H1 (cell line): ENCODE measurements at regions not wholly inside any gene's neighbourhood (a gene's known extent, or its start where the extent isn't known, plus 50 kb on each side); places are given as distances from the start of the nearest gene placed in this dataset.

Experiments used
- CTCF ChIA-PET: fragments of 300-600 bp; sonication (Branson Sonifier 250); formaldehyde crosslinking; loops from one replicate; lab custom pipeline; 2021; ENCODE audit not compliant: partially characterized antibody; lab: Charles Lee
- POLR2A ChIA-PET: fragments of 300-600 bp; sonication (Branson Sonifier 250); formaldehyde crosslinking; loops from one replicate; lab custom pipeline; 2021; ENCODE audit warnings: inconsistent platforms; ENCODE audit not compliant: partially characterized antibody; lab: Charles Lee
- DNase-seq, 2 experiments: peaks; one replicate each; pipeline versions ENCODE4 v3.0.0 to v3.0.0-alpha.2; 2010 to 2022; ENCODE audit warnings: low spot score in 2 of 2, low read depth in 1 of 2, mixed read lengths in 1 of 2
- FAIRE-seq: peaks from 2 replicates; lab custom pipeline; 2011; peaks lifted over from hg19 to GRCh38; lab: Jason Lieb, UNC
- H2AFZ ChIP-seq: 2 replicates; pipeline ENCODE4 v1.8.1; 2012; ENCODE audit warnings: low read length, inconsistent platforms
- H2AK5ac ChIP-seq: 2 replicates; pipeline ENCODE4 v1.6.1; 2013; ENCODE audit warnings: low read depth, low read length
- H2BK120ac ChIP-seq: replicated peaks from 2 replicates; pipeline ENCODE3; 2013; ENCODE audit warnings: low read depth, low read length, inconsistent platforms
- H2BK12ac ChIP-seq: 2 replicates; pipeline ENCODE4 v1.6.1; 2013; ENCODE audit warnings: low read depth, low read length
- H2BK15ac ChIP-seq: 2 replicates; pipeline ENCODE4 v1.6.1; 2013; ENCODE audit warnings: low read length
- H2BK20ac ChIP-seq: 2 replicates; pipeline ENCODE4 v1.6.1; 2013; ENCODE audit warnings: low read length
- H2BK5ac ChIP-seq: 2 replicates; pipeline ENCODE4 v1.6.1; 2013; ENCODE audit warnings: low read depth, low read length
- H3K14ac ChIP-seq: 2 replicates; pipeline ENCODE4 v1.6.1; 2013; ENCODE audit warnings: inconsistent platforms; ENCODE audit not compliant: insufficient read length
- H3K18ac ChIP-seq: 2 replicates; pipeline ENCODE4 v1.6.1; 2013; ENCODE audit warnings: low read length; ENCODE audit errors: extremely low read depth
- H3K23ac ChIP-seq: 2 replicates; pipeline ENCODE4 v1.6.1; 2013; ENCODE audit warnings: inconsistent platforms; ENCODE audit not compliant: insufficient read length
- H3K23me2 ChIP-seq: 2 replicates; pipeline ENCODE4 v1.6.1; 2013; ENCODE audit warnings: low read depth, low read length
- H3K27ac ChIP-seq: 2 replicates; pipeline ENCODE4 v1.6.1; 2011; ENCODE audit warnings: low read depth, low read length, inconsistent platforms
- H3K27me3 ChIP-seq, 4 experiments: replicated peaks in 1 of 4; 1 replicate in 1 of 4; 2 replicates in 3 of 4; pipeline versions ENCODE4 v1.6.1 to v1.8.1; 2011 to 2013; ENCODE audit warnings: low read length in 3 of 4, mild to moderate bottlenecking in 3 of 4, inconsistent platforms in 2 of 4, mixed read lengths in 2 of 4, moderate library complexity in 1 of 4; ENCODE audit not compliant: control insufficient read depth in 3 of 4, insufficient read depth in 3 of 4; ENCODE audit errors: extremely low read depth in 1 of 4
- H3K36me3 ChIP-seq, 4 experiments: 2 replicates each; pipeline versions ENCODE4 v1.6.1 to v1.8.1; 2011 to 2013; ENCODE audit warnings: mild to moderate bottlenecking in 4 of 4, low read length in 3 of 4, moderate library complexity in 2 of 4, control low read depth in 1 of 4, inconsistent platforms in 1 of 4; ENCODE audit not compliant: insufficient read depth in 4 of 4, control insufficient read depth in 2 of 4
- H3K4ac ChIP-seq: replicated peaks from 2 replicates; pipeline ENCODE3; 2013; ENCODE audit warnings: low read length, low read depth, mixed read lengths, inconsistent platforms; ENCODE audit not compliant: insufficient read length
- H3K4me1 ChIP-seq, 4 experiments: replicated peaks in 1 of 4; 1 replicate in 1 of 4; 2 replicates in 3 of 4; pipeline versions ENCODE4 v1.6.1 to v1.8.1; 2011 to 2013; ENCODE audit warnings: low read length in 3 of 4, inconsistent platforms in 2 of 4, mixed read lengths in 1 of 4; ENCODE audit not compliant: insufficient read depth in 4 of 4, control insufficient read depth in 3 of 4
- H3K4me2 ChIP-seq, 2 experiments: 2 replicates each; pipeline versions ENCODE4 v1.6.1 to v1.8.1; 2011 to 2013; ENCODE audit warnings: low read depth in 2 of 2, low read length in 2 of 2, control low read depth in 1 of 2, inconsistent platforms in 1 of 2, mild to moderate bottlenecking in 1 of 2; ENCODE audit not compliant: insufficient read depth in 1 of 2
- H3K4me3 ChIP-seq, 4 experiments: fragments of 200-600, 300-600 bp in 1 of 4; sonication (generic), shearing (Covaris generic), sonication (Bioruptor Twin) in 1 of 4; 2 replicates each; pipeline versions ENCODE4 v1.5.1 to v1.8.1; 2011 to 2016; ENCODE audit warnings: low read length in 4 of 4, low read depth in 3 of 4, control low read depth in 2 of 4, inconsistent platforms in 2 of 4, mild to moderate bottlenecking in 2 of 4, mixed read lengths in 1 of 4, moderate library complexity in 1 of 4; ENCODE audit not compliant: insufficient read depth in 2 of 4; ENCODE audit errors: extremely low read depth in 1 of 4
- H3K56ac ChIP-seq: replicated peaks from 2 replicates; pipeline ENCODE3; 2013; ENCODE audit warnings: low read depth, mild to moderate bottlenecking, mixed read lengths, low read length, inconsistent platforms; ENCODE audit not compliant: insufficient read length
- H3K79me1 ChIP-seq: 2 replicates; pipeline ENCODE4 v1.6.1; 2013; ENCODE audit warnings: low read depth, low read length, control low read depth
- H3K79me2 ChIP-seq, 2 experiments: 2 replicates each; pipeline versions ENCODE4 v1.6.1 to v1.8.1; 2012 to 2013; ENCODE audit warnings: low read length in 2 of 2, mild to moderate bottlenecking in 2 of 2, inconsistent platforms in 1 of 2; ENCODE audit not compliant: insufficient read depth in 2 of 2, control insufficient read depth in 1 of 2
- H3K9ac ChIP-seq, 4 experiments: replicated peaks in 1 of 4; 1 replicate in 1 of 4; 2 replicates in 3 of 4; pipeline versions ENCODE4 v1.6.1 to v1.8.1; 2011 to 2013; ENCODE audit warnings: low read depth in 3 of 4, low read length in 3 of 4, control low read depth in 2 of 4, mild to moderate bottlenecking in 2 of 4, moderate library complexity in 2 of 4, inconsistent platforms in 1 of 4; ENCODE audit errors: extremely low read depth in 1 of 4
- H3K9me3 ChIP-seq, 2 experiments: 2 replicates each; pipeline versions ENCODE4 v1.6.1 to v1.8.1; 2012 to 2013; ENCODE audit warnings: mild to moderate bottlenecking in 2 of 2, moderate library complexity in 2 of 2, control low read depth in 1 of 2, inconsistent platforms in 1 of 2, low read depth in 1 of 2, low read length in 1 of 2, mixed read lengths in 1 of 2; ENCODE audit not compliant: insufficient read depth in 2 of 2
- H4K20me1 ChIP-seq, 2 experiments: replicated peaks in 1 of 2; 2 replicates each; pipeline versions ENCODE3 to v1.8.1; 2011 to 2013; ENCODE audit warnings: inconsistent platforms in 2 of 2, low read length in 2 of 2, mild to moderate bottlenecking in 1 of 2; ENCODE audit not compliant: insufficient read depth in 2 of 2, control insufficient read depth in 1 of 2
- H4K5ac ChIP-seq: 2 replicates; pipeline ENCODE4 v1.6.1; 2013; ENCODE audit warnings: low read length, low read depth, mixed read lengths, inconsistent platforms; ENCODE audit not compliant: insufficient read length
- H4K8ac ChIP-seq: 2 replicates; pipeline ENCODE4 v1.8.0; 2013; ENCODE audit warnings: mild to moderate bottlenecking, moderate library complexity, low read length, inconsistent platforms; ENCODE audit not compliant: insufficient read depth; ENCODE audit errors: extremely low read depth
- H4K91ac ChIP-seq: replicated peaks from 2 replicates; pipeline ENCODE3; 2013; ENCODE audit warnings: low read length, mixed read lengths, inconsistent platforms; ENCODE audit not compliant: insufficient read length
- BACH1 ChIP-seq: IDR thresholded peaks from 2 replicates; pipeline ENCODE4 v1.6.1; 2012; ENCODE audit warnings: low read length, improper control_type of control experiment
- CEBPB ChIP-seq: IDR thresholded peaks from 2 replicates; pipeline ENCODE4 v1.6.1; 2012; ENCODE audit warnings: low read depth, low read length
- KDM1A ChIP-seq: fragments of 200-600, 300-600 bp; sonication (generic); IDR thresholded peaks from 2 replicates; pipeline ENCODE4 v1.7.1; 2016; ENCODE audit warnings: mild to moderate bottlenecking, low read length, borderline replicate concordance
- MAFK ChIP-seq: IDR thresholded peaks from 2 replicates; pipeline ENCODE4 v1.6.1; 2012; ENCODE audit warnings: low read depth, mild to moderate bottlenecking, improper control_type of control experiment, low read length
- RBBP5 ChIP-seq: IDR thresholded peaks from 2 replicates; pipeline ENCODE4 v1.7.1; 2012; ENCODE audit warnings: low read depth, mild to moderate bottlenecking, inconsistent platforms, low read length, moderate library complexity, borderline replicate concordance
- TCF12 ChIP-seq: IDR thresholded peaks from 2 replicates; pipeline ENCODE4 v1.6.1; 2011; ENCODE audit warnings: low read depth, mild to moderate bottlenecking, low read length
- WGBS, 2 experiments: shearing (Covaris generic) in 1 of 2; methylation state at CpG; one replicate each; pipeline versions ENCODE4 v1.1.6 to v1.1.7; 2013 to 2015; ENCODE audit warnings: low lambda C conversion rate in 2 of 2, mixed read lengths in 2 of 2, inconsistent platforms in 1 of 2, low coverage in 1 of 2, missing lambda C conversion rate in 1 of 2; ENCODE audit not compliant: insufficient replicate concordance in 2 of 2, insufficient coverage in 1 of 2, insufficient read length in 1 of 2; ENCODE audit errors: extremely low coverage in 1 of 2, missing lambda C conversion rate in 1 of 2; 5-methylcytosine and 5-hydroxymethylcytosine counted together

DNA sequence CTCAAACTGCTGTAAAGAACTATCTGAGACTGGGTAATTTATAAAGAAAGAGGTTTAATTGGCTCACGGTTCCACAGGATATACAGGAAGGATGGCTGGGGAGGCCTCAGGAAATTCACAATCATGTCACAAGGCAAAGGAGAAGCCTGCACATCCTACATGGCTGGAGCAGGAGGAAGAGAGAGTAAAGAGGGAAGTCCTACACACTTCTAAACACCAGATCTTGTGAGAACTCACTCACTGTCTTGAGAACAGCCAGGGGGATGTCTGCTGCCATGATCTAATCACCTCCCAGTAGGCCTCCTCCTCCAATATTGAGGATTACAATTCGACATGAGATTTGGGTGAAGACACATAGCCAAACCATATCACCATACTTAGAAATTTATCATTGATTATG is 1307.0 kb upstream of the GJE1 start:
- CTCF ChIA-PET, result interaction anchor here (1.6 kb wide), 1 partner anchor 36 kb away, joined by 3 read pairs; no protein-coding TSS in a partner anchor
- no peak for FAIRE-seq
- Histone ChIP-seq H4K8ac (no peak overlapping the region), H3K4me2 (no peak overlapping the region), H3K23ac (no peak overlapping the region), H3K27me3 (no peaks in the 10 kb centered on the region)
- TF ChIP-seq KDM1A (no peak), CEBPB (no peak), BACH1 (no peak), RBBP5 (no peak), TCF12 (no peak), MAFK (no peak)
- TF ChIP-seq, all 59 proteins: peak for 0
- WGBS, 2 experiments, result 91% methylated on average over 2 of the region's 2 CpGs; no CpG with 5 or more reads in 1 of the 2 experiments
- H3K18ac ChIP-seq, result no peak overlapping the region
- H2BK20ac ChIP-seq, result no peak overlapping the region
- H3K14ac ChIP-seq, result no peak overlapping the region
- no peak overlapping the region for H4K5ac ChIP-seq
- no peaks in the 10 kb centered on the region for H3K36me3 ChIP-seq
- no peak overlapping the region for H4K91ac ChIP-seq
- no peak overlapping the region for H3K27ac ChIP-seq
- H3K4me3 ChIP-seq, result no peak overlapping the region
- H3K23me2 ChIP-seq, result no peaks in the 10 kb centered on the region
- 0 out of 2 replicates have a peak overlapping the region, but pooled peaks have one; percentile 73 for H2AFZ ChIP-seq
- no peak overlapping the region for H2BK15ac ChIP-seq
- H2BK12ac ChIP-seq, result no peak overlapping the region
- H2AK5ac ChIP-seq, result no peak overlapping the region
- H3K4me1 ChIP-seq, result no peaks in the 10 kb centered on the region
- no peak for DNase-seq
- no peak overlapping the region for H3K9ac ChIP-seq
- no peaks in the 10 kb centered on the region for H3K79me2 ChIP-seq
- no peaks in the 10 kb centered on the region for H3K79me1 ChIP-seq
- H3K56ac ChIP-seq, result no peak overlapping the region
- no peak overlapping the region for H3K4ac ChIP-seq
- H2BK120ac ChIP-seq, result no peak overlapping the region
- no peaks in the 10 kb centered on the region for H4K20me1 ChIP-seq
- POLR2A ChIA-PET, result no interaction called here
- H2BK5ac ChIP-seq, result no peak overlapping the region
- H3K9me3 ChIP-seq, result no peaks in the 10 kb centered on the region
